ENCODE measurements at regions not wholly inside any gene's neighbourhood (a gene's known extent, or its start where the extent isn't known, plus 50 kb on each side); places are given as distances from the start of the nearest gene placed in this dataset.

- FAIRE-seq (no peak), DNase-seq (ENCODE audit: insufficient read length, low spot score) (no peak)
These were observed 295.3 kb upstream of the SULF2 start for GRCh38 chr20:48080583-48080982.

- peak; percentile 70 for FAIRE-seq
These were observed 293.7 kb upstream of the SULF2 start for GRCh38 chr20:48079028-48079427.

GRCh38 chr20:48076747-48077146 is 291.5 kb upstream of the SULF2 start:
- DNase-seq (ENCODE audit: insufficient read length, low spot score) (no peak), FAIRE-seq (no peak)

More at GRCh38 chr20:48079028-48079427, 293.7 kb upstream of the SULF2 start:
- DNase-seq (ENCODE audit: insufficient read length, low spot score): no peak

GRCh38 chr20:48076247-48076646 is 291.0 kb upstream of the SULF2 start:
- no peak for FAIRE-seq

GRCh38 chr20:48075591-48076174 is 290.4 kb upstream of the SULF2 start:
- FAIRE-seq: no peak
- no peak for DNase-seq (ENCODE audit: insufficient read length, low spot score)

More at GRCh38 chr20:48076247-48076646, 291.0 kb upstream of the SULF2 start:
- no peak for DNase-seq (ENCODE audit: insufficient read length, low spot score)

GRCh38 chr20:48070991-48071652 is 285.8 kb upstream of the SULF2 start:
- no peak for DNase-seq (ENCODE audit: insufficient read length, low spot score)
- FAIRE-seq: no peak

- no peak for FAIRE-seq
These were observed 284.3 kb upstream of the SULF2 start for GRCh38 chr20:48069596-48069995.

GRCh38 chr20:48066851-48067250 is 281.6 kb upstream of the SULF2 start:
- DNase-seq (ENCODE audit: insufficient read length, low spot score) (no peak), FAIRE-seq (peak; percentile 36)

More at GRCh38 chr20:48069596-48069995, 284.3 kb upstream of the SULF2 start:
- DNase-seq (ENCODE audit: insufficient read length, low spot score): no peak

GRCh38 chr20:48066246-48066645 is 281.0 kb upstream of the SULF2 start:
- DNase-seq (ENCODE audit: insufficient read length, low spot score) (no peak), FAIRE-seq (peak; percentile 84)

GRCh38 chr20:48065833-48066232 is 280.6 kb upstream of the SULF2 start:
- no peak for FAIRE-seq

GRCh38 chr20:48064929-48065328 is 279.6 kb upstream of the SULF2 start:
- DNase-seq (ENCODE audit: insufficient read length, low spot score) (no peak), FAIRE-seq (peak; percentile 69)

More at GRCh38 chr20:48065833-48066232, 280.6 kb upstream of the SULF2 start:
- no peak for DNase-seq (ENCODE audit: insufficient read length, low spot score)

- DNase-seq (ENCODE audit: insufficient read length, low spot score) (no peak), FAIRE-seq (peak; percentile 65)
These were observed 275.8 kb upstream of the SULF2 start for GRCh38 chr20:48060841-48061720.

- FAIRE-seq: no peak
- no peak for DNase-seq (ENCODE audit: insufficient read length, low spot score)
These were observed 273.6 kb upstream of the SULF2 start for GRCh38 chr20:48058611-48059559.

GRCh38 chr20:48057739-48058138 is 272.5 kb upstream of the SULF2 start:
- no peak for FAIRE-seq
- DNase-seq (ENCODE audit: insufficient read length, low spot score): no peak

GRCh38 chr20:48057251-48057650 is 272.0 kb upstream of the SULF2 start:
- FAIRE-seq (no peak), DNase-seq (ENCODE audit: insufficient read length, low spot score) (no peak)

- FAIRE-seq (no peak), DNase-seq (ENCODE audit: insufficient read length, low spot score) (no peak)
These were observed 270.9 kb upstream of the SULF2 start for GRCh38 chr20:48056218-48056617.

GRCh38 chr20:48054051-48054450 is 268.8 kb upstream of the SULF2 start:
- DNase-seq (ENCODE audit: insufficient read length, low spot score) (no peak), FAIRE-seq (no peak)

- DNase-seq (ENCODE audit: insufficient read length, low spot score) (no peak), FAIRE-seq (no peak)
These were observed 267.2 kb upstream of the SULF2 start for GRCh38 chr20:48052475-48052835.

- no peak for FAIRE-seq
These were observed 266.7 kb upstream of the SULF2 start for GRCh38 chr20:48051794-48052474.

GRCh38 chr20:48049641-48050040 is 264.4 kb upstream of the SULF2 start:
- no peak for FAIRE-seq
- DNase-seq (ENCODE audit: insufficient read length, low spot score): no peak

More at GRCh38 chr20:48051794-48052474, 266.7 kb upstream of the SULF2 start:
- DNase-seq (ENCODE audit: insufficient read length, low spot score): peak; percentile 47
